Cardiac muscle cell (in vitro differentiated cells and primary cell): ENCODE measurements at regions not wholly inside any gene's neighbourhood (a gene's known extent, or its start where the extent isn't known, plus 50 kb on each side); places are given as distances from the start of the nearest gene placed in this dataset.
A peak's percentile ranks its signal among the peaks of the same experiment; 100 is the strongest.

Source experiments
- DNase-seq, 2 donors: peaks; one replicate each; pipeline versions ENCODE4 v3.0.0 to v3.0.0-alpha.2; 2010 to 2017; ENCODE audit warnings: low read depth in 1 of 2, low spot score in 1 of 2
- H3K27ac ChIP-seq: fragments of 200-600 bp; sonication (generic); 2 replicates; pipeline ENCODE4 v1.5.1; 2016
- H3K27me3 ChIP-seq: fragments of 200-600 bp; sonication (generic); 2 replicates; pipeline ENCODE4 v1.6.0; 2016; ENCODE audit warnings: control low read depth
- H3K36me3 ChIP-seq: fragments of 200-600 bp; sonication (generic); 2 replicates; pipeline ENCODE4 v1.5.1; 2016; ENCODE audit warnings: control low read depth
- H3K4me1 ChIP-seq: fragments of 200-600 bp; sonication (generic); 2 replicates; pipeline ENCODE4 v1.8.1; 2017; ENCODE audit warnings: low read depth, mild to moderate bottlenecking, mixed run types
- H3K4me3 ChIP-seq: fragments of 200-600 bp; sonication (generic); 2 replicates; pipeline ENCODE4 v1.5.1; 2016; ENCODE audit warnings: mild to moderate bottlenecking
- H3K9me3 ChIP-seq: fragments of 200-600 bp; sonication (generic); 2 replicates; pipeline ENCODE4 v1.5.1; 2017; ENCODE audit warnings: low read depth, mild to moderate bottlenecking, control low read depth
- CTCF ChIP-seq: IDR thresholded peaks from 2 replicates; pipeline ENCODE4 v1.5.1; 2012; ENCODE audit warnings: low read depth, mild to moderate bottlenecking, low read length

- H3K4me3 ChIP-seq: no peak overlapping the region
- H3K4me1 ChIP-seq: no peaks in the 10 kb centered on the region
- no peaks in the 10 kb centered on the region for H3K9me3 ChIP-seq
- no peak overlapping the region for H3K27ac ChIP-seq
- no peak for DNase-seq
- no peaks in the 10 kb centered on the region for H3K27me3 ChIP-seq
- TF ChIP-seq CTCF: no peak
- no peaks in the 10 kb centered on the region for H3K36me3 ChIP-seq
These were observed 645.1 kb downstream of the UQCRFS1 start for GRCh38 chr19:28567834-28568233.

GRCh38 chr19:28563964-28564921, 648.7 kb downstream of the UQCRFS1 start:
- DNase-seq: no peak
- TF ChIP-seq CTCF: no peak

GRCh38 chr19:28560786-28561185, 652.2 kb downstream of the UQCRFS1 start:
- TF ChIP-seq CTCF: no peak

More at GRCh38 chr19:28563964-28564921, 648.7 kb downstream of the UQCRFS1 start:
- Histone ChIP-seq H3K9me3 (no peaks in the 10 kb centered on the region), H3K36me3 (no peaks in the 10 kb centered on the region), H3K27ac (no peak overlapping the region), H3K4me1 (no peaks in the 10 kb centered on the region), H3K4me3 (no peak overlapping the region), H3K27me3 (no peaks in the 10 kb centered on the region)

GRCh38 chr19:28558783-28559182, 654.2 kb downstream of the UQCRFS1 start:
- Histone ChIP-seq H3K9me3 (no peaks in the 10 kb centered on the region), H3K27me3 (no peaks in the 10 kb centered on the region), H3K27ac (no peak overlapping the region), H3K4me1 (no peaks in the 10 kb centered on the region), H3K4me3 (no peak overlapping the region), H3K36me3 (no peaks in the 10 kb centered on the region)
- no peak for TF ChIP-seq CTCF
- no peak for DNase-seq

More at GRCh38 chr19:28560786-28561185, 652.2 kb downstream of the UQCRFS1 start:
- Histone ChIP-seq H3K27me3 (no peaks in the 10 kb centered on the region), H3K36me3 (no peaks in the 10 kb centered on the region), H3K9me3 (no peaks in the 10 kb centered on the region), H3K4me1 (no peaks in the 10 kb centered on the region), H3K27ac (no peak overlapping the region), H3K4me3 (no peak overlapping the region)
- DNase-seq: no peak

GRCh38 chr19:28556371-28556770, 656.6 kb downstream of the UQCRFS1 start:
- TF ChIP-seq CTCF: no peak
- peak in 1 of 2 donors; percentile 16 for DNase-seq
- no peak overlapping the region for H3K4me3 ChIP-seq

More at GRCh38 chr19:28556371-28556770, 656.6 kb downstream of the UQCRFS1 start:
- Histone ChIP-seq H3K4me1 (no peaks in the 10 kb centered on the region), H3K9me3 (no peaks in the 10 kb centered on the region), H3K36me3 (no peaks in the 10 kb centered on the region), H3K27ac (no peak overlapping the region), H3K27me3 (no peaks in the 10 kb centered on the region)
